ENCODE measurements at regions not wholly inside any gene's neighbourhood (a gene's known extent, or its start where the extent isn't known, plus 50 kb on each side); places are given as distances from the start of the nearest gene placed in this dataset.
"Not testable (repeated sequence)": the region's sequence is repeated elsewhere in the genome, so short reads cannot be mapped to it uniquely, and the experiment has no call there.

GRCh38 chr10:33473688-33474087, 139.2 kb upstream of the NRP1 start:
- no peak for DNase-seq (ENCODE audit: low read depth)

DNA sequence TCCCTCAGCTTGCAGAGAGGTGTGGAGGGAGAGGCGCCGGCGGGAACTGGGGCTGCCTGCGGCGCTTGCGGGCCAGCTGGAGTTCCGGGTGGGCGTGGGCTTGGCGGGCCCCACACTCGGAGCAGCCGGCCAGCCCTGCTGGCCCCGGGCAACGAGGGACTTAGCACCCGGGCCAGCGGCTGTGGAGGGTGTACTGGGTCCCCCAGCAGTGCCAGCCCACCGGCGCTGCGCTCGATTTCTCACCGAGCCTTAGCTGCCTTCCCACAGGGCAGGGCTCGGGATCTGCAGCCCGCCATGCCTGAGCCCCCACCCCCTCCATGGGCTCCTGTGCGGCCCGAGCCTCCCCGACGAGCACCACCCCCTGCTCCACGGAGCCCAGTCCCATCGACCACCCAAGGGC, 133.5 kb upstream of the NRP1 start:
- not testable (repeated sequence) for DNase-seq (ENCODE audit: low read depth)

- no peak for DNase-seq (ENCODE audit: low read depth)
Measured at GRCh38 chr10:33465747-33466146, 131.3 kb upstream of the NRP1 start.

- no peak for DNase-seq (ENCODE audit: low read depth)
Measured at GRCh38 chr10:33463011-33463410, 128.5 kb upstream of the NRP1 start.

GRCh38 chr10:33461295-33461640, 126.8 kb upstream of the NRP1 start:
- no peak for DNase-seq (ENCODE audit: low read depth)

- no peak for DNase-seq (ENCODE audit: low read depth)
Measured at GRCh38 chr10:33460505-33461294, 126.2 kb upstream of the NRP1 start.

DNA sequence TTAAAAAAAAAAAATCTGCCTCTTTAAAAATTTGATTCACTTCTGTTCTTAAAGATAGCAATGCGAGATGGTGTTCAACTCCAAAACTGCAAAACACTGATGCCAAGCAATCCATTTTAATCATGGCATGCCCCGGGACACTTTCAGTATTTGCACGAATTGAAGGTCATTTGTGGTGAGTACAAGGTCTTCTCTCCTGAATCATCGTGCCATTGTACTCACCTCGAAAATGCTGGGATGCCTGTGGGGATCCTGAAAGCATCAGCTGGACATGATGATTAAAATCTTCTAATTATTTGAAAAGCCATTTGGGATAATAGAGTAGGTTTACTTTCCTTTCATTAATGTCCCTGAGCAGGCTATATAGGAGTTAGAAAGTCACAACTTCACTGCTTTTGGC, 125.1 kb upstream of the NRP1 start:
- no peak for DNase-seq (ENCODE audit: low read depth)

- no peak for DNase-seq (ENCODE audit: low read depth)
Measured at GRCh38 chr10:33455029-33455428, 120.6 kb upstream of the NRP1 start.

- DNase-seq (ENCODE audit: low read depth): no peak
Measured at GRCh38 chr10:33454554-33454953, 120.1 kb upstream of the NRP1 start.

GRCh38 chr10:33453081-33454025, 118.9 kb upstream of the NRP1 start:
- no peak for DNase-seq (ENCODE audit: low read depth)

GRCh38 chr10:33448421-33449140, 114.1 kb upstream of the NRP1 start:
- DNase-seq (ENCODE audit: low read depth): no peak

- no peak for DNase-seq (ENCODE audit: low read depth)
Measured at GRCh38 chr10:33441561-33441960, 107.1 kb upstream of the NRP1 start.

- DNase-seq (ENCODE audit: low read depth): no peak
Measured at GRCh38 chr10:33434933-33435332, 100.5 kb upstream of the NRP1 start.

DNA sequence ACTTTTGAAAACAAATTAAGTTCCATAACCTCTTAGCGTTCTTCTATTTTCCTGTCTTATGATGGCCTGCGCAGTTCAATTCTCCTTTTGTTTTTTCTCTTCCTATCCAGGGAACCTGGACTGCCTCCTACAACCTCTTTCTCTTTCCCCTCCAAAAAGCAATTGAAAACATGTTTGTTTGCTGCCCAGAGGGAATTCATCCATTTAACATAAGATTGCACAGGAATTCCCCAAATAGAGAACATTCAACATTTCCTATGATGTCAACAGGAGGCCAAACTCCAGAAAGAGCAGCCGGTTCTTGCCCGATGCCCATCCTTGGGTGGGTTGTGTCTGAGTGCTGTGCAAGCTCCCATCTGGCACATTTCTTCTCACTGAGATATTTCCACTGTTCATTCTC, 94.2 kb upstream of the NRP1 start:
- DNase-seq (ENCODE audit: low read depth): no peak

- DNase-seq (ENCODE audit: low read depth): no peak
Measured at GRCh38 chr10:33423154-33423529, 88.7 kb upstream of the NRP1 start.

GRCh38 chr10:33422471-33423153, 88.1 kb upstream of the NRP1 start:
- no peak for DNase-seq (ENCODE audit: low read depth)

DNA sequence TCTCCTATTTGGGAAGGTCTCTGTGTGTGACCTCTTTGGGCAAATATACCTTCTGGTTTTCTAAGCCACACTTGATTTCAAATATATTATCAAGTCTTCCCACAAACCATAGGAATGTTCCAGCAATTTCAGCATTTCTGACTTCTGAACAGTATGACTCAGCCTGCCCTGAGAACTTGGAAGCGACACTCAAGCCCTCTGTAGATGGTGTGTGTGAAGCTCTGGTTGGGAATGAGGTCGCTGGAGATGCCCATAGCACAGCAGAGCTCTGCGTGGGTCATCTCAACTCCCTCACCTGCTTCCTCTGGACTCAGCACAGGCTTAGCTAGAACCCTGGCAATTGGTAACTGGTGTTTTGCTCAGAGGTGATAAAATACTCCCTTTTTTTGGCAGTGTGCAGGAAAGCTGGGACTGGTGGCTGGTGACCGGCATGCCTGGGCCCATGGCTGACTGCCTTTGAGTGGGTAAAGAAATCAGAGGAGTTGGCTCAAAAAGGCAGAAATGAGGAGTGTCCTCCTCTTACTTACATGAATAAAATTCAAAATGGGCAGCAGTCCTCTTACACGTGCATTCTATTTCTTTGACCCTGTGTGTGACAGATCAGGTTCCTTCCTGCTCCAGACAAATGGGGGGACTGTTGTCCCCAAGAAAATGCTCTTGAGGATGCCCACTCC, 87.5 kb upstream of the NRP1 start:
- peak; percentile 41 for DNase-seq (ENCODE audit: low read depth)

DNA sequence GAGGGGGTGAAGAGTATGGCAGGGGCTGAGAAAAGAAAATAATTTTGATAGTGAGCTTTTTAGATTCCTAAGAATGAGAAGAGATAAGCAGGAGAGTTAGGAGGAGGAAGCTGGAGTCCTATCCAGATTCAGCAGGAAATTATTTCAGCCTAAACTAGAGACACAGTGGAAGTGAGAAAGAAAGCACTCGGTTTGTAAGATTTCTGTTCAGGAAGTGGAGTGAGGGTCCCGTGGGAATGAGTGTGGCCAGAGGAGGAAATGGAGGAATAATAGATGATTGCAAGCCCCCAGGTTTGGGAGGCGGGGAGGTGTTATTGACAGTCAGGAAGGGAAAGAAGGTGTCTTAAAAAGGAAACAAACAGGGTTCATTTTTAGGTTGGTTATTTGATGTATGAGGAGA, 84.8 kb upstream of the NRP1 start:
- DNase-seq (ENCODE audit: low read depth): no peak

- no peak for DNase-seq (ENCODE audit: low read depth)
Measured at GRCh38 chr10:33418301-33418700, 83.8 kb upstream of the NRP1 start.

GRCh38 chr10:33416691-33417090, 82.2 kb upstream of the NRP1 start:
- DNase-seq (ENCODE audit: low read depth): no peak

GRCh38 chr10:33416209-33416608, 81.7 kb upstream of the NRP1 start:
- DNase-seq (ENCODE audit: low read depth): no peak

GRCh38 chr10:33414841-33415240, 80.4 kb upstream of the NRP1 start:
- DNase-seq (ENCODE audit: low read depth): no peak
